GM23248 (cell line): ENCODE measurements at regions not wholly inside any gene's neighbourhood (a gene's known extent, or its start where the extent isn't known, plus 50 kb on each side); places are given as distances from the start of the nearest gene placed in this dataset.

ENCODE experiments used
- DNase-seq: peaks from one replicate; pipeline ENCODE4 v3.0.0-alpha.2; 2015
- H2AFZ ChIP-seq: fragments of 200-600 bp; sonication (generic); 2 replicates; pipeline ENCODE4 v1.6.1; 2016; ENCODE audit warnings: antibody characterized with exemption
- H3F3A ChIP-seq: fragments of 200-600 bp; sonication (generic); 2 replicates; pipeline ENCODE4 v1.6.1; 2016; ENCODE audit warnings: mild to moderate bottlenecking, antibody characterized with exemption, mixed run types; ENCODE audit not compliant: insufficient read depth
- H3K27ac ChIP-seq: fragments of 200-600 bp; sonication (generic); 2 replicates; pipeline ENCODE4 v1.5.1; 2016; ENCODE audit warnings: mild to moderate bottlenecking
- H3K27me3 ChIP-seq: fragments of 200-600 bp; sonication (generic); replicated peaks from 2 replicates; pipeline ENCODE4 v1.6.1; 2016; ENCODE audit warnings: mild to moderate bottlenecking; ENCODE audit not compliant: insufficient read depth
- H3K36me3 ChIP-seq: fragments of 200-600 bp; sonication (generic); 2 replicates; pipeline ENCODE4 v1.6.1; 2016; ENCODE audit warnings: low read depth, mild to moderate bottlenecking
- H3K4me1 ChIP-seq: fragments of 200-600 bp; sonication (generic); 2 replicates; pipeline ENCODE4 v1.6.1; 2016; ENCODE audit warnings: mild to moderate bottlenecking; ENCODE audit not compliant: insufficient read depth
- H3K4me2 ChIP-seq: fragments of 200-600 bp; sonication (generic); one replicate; pipeline ENCODE4 v1.6.1; 2016; ENCODE audit warnings: mild to moderate bottlenecking; ENCODE audit not compliant: unreplicated experiment
- H3K4me3 ChIP-seq: fragments of 200-600 bp; sonication (generic); 2 replicates; pipeline ENCODE4 v1.5.1; 2016; ENCODE audit warnings: mild to moderate bottlenecking
- H3K79me2 ChIP-seq: fragments of 200-600 bp; sonication (generic); 2 replicates; pipeline ENCODE4 v1.6.1; 2016; ENCODE audit warnings: mild to moderate bottlenecking; ENCODE audit not compliant: insufficient read depth
- H3K9ac ChIP-seq: fragments of 200-600 bp; sonication (generic); 2 replicates; pipeline ENCODE4 v1.6.1; 2016; ENCODE audit warnings: mild to moderate bottlenecking
- H3K9me2 ChIP-seq: fragments of 200-600 bp; sonication (generic); 2 replicates; pipeline ENCODE4 v1.6.1; 2016; ENCODE audit warnings: mixed run types, mild to moderate bottlenecking, moderate library complexity; ENCODE audit not compliant: insufficient read depth
- H3K9me3 ChIP-seq: fragments of 200-600 bp; sonication (generic); one replicate; pipeline ENCODE4 v1.6.1; 2017; ENCODE audit warnings: low read depth
- H4K20me1 ChIP-seq: fragments of 200-600 bp; sonication (generic); 2 replicates; pipeline ENCODE4 v1.6.0; 2016; ENCODE audit not compliant: insufficient read depth
- EZH2 ChIP-seq: fragments of 200-600 bp; sonication (generic); IDR thresholded peaks from 2 replicates; pipeline ENCODE4 v1.6.1; 2018; ENCODE audit warnings: antibody characterized with exemption, mild to moderate bottlenecking; ENCODE audit not compliant: insufficient read depth, poor library complexity, severe bottlenecking
- EZH2phosphoT487 ChIP-seq: fragments of 200-600 bp; sonication (generic); IDR thresholded peaks from 2 replicates; pipeline ENCODE4 v1.6.1; 2018; ENCODE audit warnings: antibody characterized with exemption, moderate library complexity, mild to moderate bottlenecking, low read depth; ENCODE audit not compliant: insufficient read depth
- WGBS, 2 experiments: methylation state at CpG; one replicate each; pipeline ENCODE4 v1.1.6; 2015 to 2017; ENCODE audit warnings: low lambda C conversion rate in 2 of 2, low coverage in 1 of 2; ENCODE audit errors: missing lambda C conversion rate in 2 of 2; 5-methylcytosine and 5-hydroxymethylcytosine counted together
- in situ Hi-C: fragments of 300-500 bp; cut with MboI; formaldehyde crosslinking; loops from 2 replicates; pipeline ENCODE4 v1.15.0; 2020

- H3K27ac ChIP-seq = no peak overlapping the region
These were observed 251.5 kb upstream of the FBXO33 start for GRCh38 chr14:39683691-39684260.

GRCh38 chr14:39682582-39682981 lies 250.3 kb upstream of the FBXO33 start:
- Histone ChIP-seq H2AFZ (no peak overlapping the region), H3K4me3 (no peak overlapping the region), H3F3A (no peaks in the 10 kb centered on the region), H3K9me2 (no peaks in the 10 kb centered on the region), H3K36me3 (no peaks in the 10 kb centered on the region), H3K4me1 (no peaks in the 10 kb centered on the region), H3K27ac (no peak overlapping the region), H3K79me2 (no peaks in the 10 kb centered on the region), H4K20me1 (no peaks in the 10 kb centered on the region), H3K4me2 (no peak overlapping the region), H3K27me3 (no peaks in the 10 kb centered on the region), H3K9me3 (no peaks in the 10 kb centered on the region), H3K9ac (no peak overlapping the region)
- in situ Hi-C loops = no loop called here
- DNase-seq = no peak
- WGBS, 2 experiments = 19 to 21% methylated on average over 3 of the region's 3 CpGs
- TF ChIP-seq EZH2 (no peak), EZH2phosphoT487 (no peak)

More at GRCh38 chr14:39683691-39684260, 251.5 kb upstream of the FBXO33 start:
- Histone ChIP-seq H3K9me2 (no peaks in the 10 kb centered on the region), H3K4me2 (no peak overlapping the region), H3K27me3 (no peaks in the 10 kb centered on the region), H3K36me3 (no peaks in the 10 kb centered on the region), H3F3A (no peaks in the 10 kb centered on the region), H3K9ac (no peak overlapping the region), H3K9me3 (no peaks in the 10 kb centered on the region), H2AFZ (no peak overlapping the region), H4K20me1 (no peaks in the 10 kb centered on the region), H3K4me1 (no peaks in the 10 kb centered on the region), H3K79me2 (no peaks in the 10 kb centered on the region), H3K4me3 (no peak overlapping the region)
- TF ChIP-seq EZH2phosphoT487 (no peak), EZH2 (no peak)
- WGBS, 2 experiments = 43 to 46% methylated on average over 3 of the region's 3 CpGs
- in situ Hi-C loops = no loop called here
- no peak for DNase-seq

GRCh38 chr14:39681782-39682399 lies 249.7 kb upstream of the FBXO33 start:
- H4K20me1 ChIP-seq = no peaks in the 10 kb centered on the region
- no peak overlapping the region for H3K9ac ChIP-seq
- DNase-seq = no peak
- no peak overlapping the region for H3K27ac ChIP-seq
- no peaks in the 10 kb centered on the region for H3K4me1 ChIP-seq
- no peak overlapping the region for H3K4me3 ChIP-seq
- TF ChIP-seq EZH2 (no peak), EZH2phosphoT487 (no peak)
- H3K79me2 ChIP-seq = no peaks in the 10 kb centered on the region
- no peak overlapping the region for H3K4me2 ChIP-seq
- no peaks in the 10 kb centered on the region for H3K9me3 ChIP-seq
- no peaks in the 10 kb centered on the region for H3K9me2 ChIP-seq
- H3K36me3 ChIP-seq = no peaks in the 10 kb centered on the region
- in situ Hi-C loops = no loop called here
- H2AFZ ChIP-seq = no peak overlapping the region
- H3F3A ChIP-seq = no peaks in the 10 kb centered on the region
- 12 to 18% methylated on average over 4 of the region's 4 CpGs for WGBS, 2 experiments
- H3K27me3 ChIP-seq = no peaks in the 10 kb centered on the region

GRCh38 chr14:39680777-39681176 lies 248.5 kb upstream of the FBXO33 start:
- in situ Hi-C loops = no loop called here
- no peak for DNase-seq
- Histone ChIP-seq H4K20me1 (no peaks in the 10 kb centered on the region), H3K27ac (no peak overlapping the region), H3K79me2 (no peaks in the 10 kb centered on the region), H3K4me1 (no peaks in the 10 kb centered on the region), H3F3A (no peaks in the 10 kb centered on the region), H3K9me3 (no peaks in the 10 kb centered on the region), H3K9ac (no peak overlapping the region), H3K4me3 (no peak overlapping the region), H3K9me2 (no peaks in the 10 kb centered on the region), H3K36me3 (no peaks in the 10 kb centered on the region), H3K27me3 (no peaks in the 10 kb centered on the region), H3K4me2 (no peak overlapping the region), H2AFZ (no peak overlapping the region)
- no peak for TF ChIP-seq EZH2
- no peak for TF ChIP-seq EZH2phosphoT487
